ENCODE measurements at regions not wholly inside any gene's neighbourhood (a gene's known extent, or its start where the extent isn't known, plus 50 kb on each side); places are given as distances from the start of the nearest gene placed in this dataset.

DNA sequence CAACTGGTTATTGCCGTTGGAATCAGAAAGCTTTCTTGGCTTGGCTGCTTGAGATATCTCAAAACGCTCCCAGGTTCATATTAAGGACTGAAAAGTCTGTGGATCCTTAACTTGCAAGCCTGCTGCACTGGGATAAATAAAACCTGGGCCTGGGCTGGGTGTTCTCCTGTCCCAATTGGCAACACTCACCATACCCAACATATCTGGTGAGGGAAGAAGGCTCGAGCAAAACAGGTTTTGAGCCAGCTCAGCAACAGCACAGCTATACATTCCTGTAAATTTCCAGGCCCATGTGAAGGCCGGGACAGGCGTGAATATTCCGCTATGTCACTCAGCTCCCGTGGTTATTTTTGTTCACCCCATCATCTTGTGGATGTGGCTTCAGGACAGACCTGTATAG lies 169.0 kb upstream of the BCL6 start:
- ATAC-seq (ENCODE audit: low FRiP score) (no peak), DNase-seq (no peak)
- Histone ChIP-seq H3K36me3 (ENCODE audit: control insufficient read depth in 1 of 2, insufficient read depth in 2 of 2, low read length in 1 of 2) (no peaks in the 10 kb centered on the region), H3K4me3 (ENCODE audit: low read length in 2 of 2) (no peak overlapping the region), H3K9me3 (ENCODE audit: control insufficient read depth, low read length) (no peaks in the 10 kb centered on the region), H3K4me1 (ENCODE audit: control insufficient read depth in 1 of 2, insufficient read depth in 2 of 2, low read length in 2 of 2) (no peaks in the 10 kb centered on the region), H3K27ac (ENCODE audit: low read depth in 1 of 2, low read length in 2 of 2) (no peak overlapping the region), H3K27me3 (ENCODE audit: control insufficient read depth in 1 of 2, insufficient read depth in 2 of 2, low read length in 1 of 2) (no peaks in the 10 kb centered on the region)
- WGBS, 2 donors, result 75 to 81% methylated on average over 7 of the region's 7 CpGs
- intact Hi-C loops (cut with DNase I), result no loop called here

DNA sequence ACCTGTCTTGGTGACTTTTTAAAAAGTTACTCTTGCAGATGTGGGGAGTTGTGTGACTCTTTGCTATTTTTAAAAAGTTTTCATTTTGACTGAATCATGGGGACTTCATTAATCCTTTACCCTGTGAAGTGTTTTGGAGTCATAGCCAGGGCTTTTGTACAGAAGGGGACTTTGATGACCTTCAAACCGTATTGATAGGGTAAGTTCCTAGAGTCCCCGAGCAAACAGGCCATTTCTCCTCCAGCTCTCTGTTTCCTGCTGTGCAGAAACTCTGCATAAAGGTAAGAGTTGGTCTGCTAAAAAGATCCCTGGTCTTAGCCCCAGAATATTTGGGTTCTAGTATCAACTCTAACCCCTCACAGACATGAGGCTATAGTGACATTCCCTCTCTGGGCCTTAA lies 170.8 kb upstream of the BCL6 start:
- H3K27ac ChIP-seq (ENCODE audit: low read depth in 1 of 2, low read length in 2 of 2), result no peak overlapping the region
- H3K9me3 ChIP-seq (ENCODE audit: control insufficient read depth, low read length), result peaks cover 1% of the 10 kb centered on the region
- no peaks in the 10 kb centered on the region for H3K36me3 ChIP-seq (ENCODE audit: control insufficient read depth in 1 of 2, insufficient read depth in 2 of 2, low read length in 1 of 2)
- intact Hi-C loops (cut with DNase I), result no loop called here
- ATAC-seq (ENCODE audit: low FRiP score) (no peak), DNase-seq (no peak)
- H3K4me1 ChIP-seq (ENCODE audit: control insufficient read depth in 1 of 2, insufficient read depth in 2 of 2, low read length in 2 of 2), result no peaks in the 10 kb centered on the region
- 66 to 80% methylated on average over 2 of the region's 2 CpGs for WGBS, 2 donors
- no peaks in the 10 kb centered on the region for H3K27me3 ChIP-seq (ENCODE audit: control insufficient read depth in 1 of 2, insufficient read depth in 2 of 2, low read length in 1 of 2)
- H3K4me3 ChIP-seq (ENCODE audit: low read length in 2 of 2), result no peak overlapping the region

DNA sequence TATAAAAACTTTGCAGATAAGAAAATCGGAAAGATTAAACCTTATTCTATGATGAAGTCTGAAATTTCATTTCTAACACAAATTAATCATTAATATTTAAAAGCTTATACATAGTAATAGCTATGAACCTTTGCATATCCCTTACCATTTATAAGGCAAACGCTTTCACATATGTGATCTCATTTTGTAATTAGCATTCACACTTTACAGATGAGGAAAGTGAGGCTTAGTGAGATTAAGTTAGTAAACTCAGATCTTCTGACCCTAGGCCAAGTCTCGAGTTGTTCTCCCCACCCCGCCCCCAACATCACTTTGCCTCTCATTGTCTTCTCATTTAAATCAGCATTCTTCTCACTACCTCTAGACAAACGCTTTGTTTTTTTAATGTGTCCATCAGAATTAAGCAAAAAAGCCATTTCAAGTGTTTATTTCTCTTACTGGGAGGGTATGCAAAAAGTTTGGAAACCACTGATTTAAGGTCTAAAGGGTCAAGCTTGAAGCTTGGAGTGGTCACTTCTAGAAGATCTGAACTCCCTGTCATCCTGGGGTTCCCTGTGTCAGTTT lies 172.9 kb upstream of the BCL6 start:
- no peaks in the 10 kb centered on the region for H3K36me3 ChIP-seq (ENCODE audit: control insufficient read depth in 1 of 2, insufficient read depth in 2 of 2, low read length in 1 of 2)
- no peaks in the 10 kb centered on the region for H3K4me1 ChIP-seq (ENCODE audit: control insufficient read depth in 1 of 2, insufficient read depth in 2 of 2, low read length in 2 of 2)
- WGBS, 2 donors, result 65 to 67% methylated on average over 5 of the region's 5 CpGs
- H3K9me3 ChIP-seq (ENCODE audit: control insufficient read depth, low read length), result peaks cover 1% of the 10 kb centered on the region
- ATAC-seq (ENCODE audit: low FRiP score), result no peak
- DNase-seq, result no peak
- intact Hi-C loops (cut with DNase I), result no loop called here
- no peaks in the 10 kb centered on the region for H3K27me3 ChIP-seq (ENCODE audit: control insufficient read depth in 1 of 2, insufficient read depth in 2 of 2, low read length in 1 of 2)
- no peak overlapping the region for H3K4me3 ChIP-seq (ENCODE audit: low read length in 2 of 2)
- no peak overlapping the region for H3K27ac ChIP-seq (ENCODE audit: low read depth in 1 of 2, low read length in 2 of 2)

DNA sequence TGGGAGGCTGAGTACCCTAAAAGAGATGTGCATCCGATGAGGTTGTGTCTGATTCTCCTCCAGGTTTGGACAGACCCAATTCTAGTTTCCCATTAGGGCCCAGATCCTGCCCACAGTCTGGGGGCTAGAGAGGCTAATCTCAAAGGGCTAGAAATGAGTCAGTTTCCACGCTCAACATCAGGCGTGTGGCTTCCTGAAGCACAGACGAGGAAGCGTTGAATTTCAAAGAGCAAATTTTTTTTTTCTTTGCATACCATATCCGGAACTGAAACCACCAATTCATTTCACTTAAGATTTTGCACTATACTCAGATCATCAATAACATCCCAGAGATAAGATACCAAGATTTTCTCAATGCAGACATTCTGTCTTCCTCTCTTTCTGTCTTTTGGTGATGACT lies 173.8 kb upstream of the BCL6 start:
- no peak for DNase-seq
- WGBS, 2 donors, result 92 to 95% methylated on average over 6 of the region's 6 CpGs
- Histone ChIP-seq H3K4me3 (ENCODE audit: low read length in 2 of 2) (no peak overlapping the region), H3K9me3 (ENCODE audit: control insufficient read depth, low read length) (peaks cover 1% of the 10 kb centered on the region), H3K27me3 (ENCODE audit: control insufficient read depth in 1 of 2, insufficient read depth in 2 of 2, low read length in 1 of 2) (no peaks in the 10 kb centered on the region), H3K4me1 (ENCODE audit: control insufficient read depth in 1 of 2, insufficient read depth in 2 of 2, low read length in 2 of 2) (no peaks in the 10 kb centered on the region), H3K27ac (ENCODE audit: low read depth in 1 of 2, low read length in 2 of 2) (no peak overlapping the region), H3K36me3 (ENCODE audit: control insufficient read depth in 1 of 2, insufficient read depth in 2 of 2, low read length in 1 of 2) (no peaks in the 10 kb centered on the region)
- intact Hi-C loops (cut with DNase I), result no loop called here
- no peak for ATAC-seq (ENCODE audit: low FRiP score)

DNA sequence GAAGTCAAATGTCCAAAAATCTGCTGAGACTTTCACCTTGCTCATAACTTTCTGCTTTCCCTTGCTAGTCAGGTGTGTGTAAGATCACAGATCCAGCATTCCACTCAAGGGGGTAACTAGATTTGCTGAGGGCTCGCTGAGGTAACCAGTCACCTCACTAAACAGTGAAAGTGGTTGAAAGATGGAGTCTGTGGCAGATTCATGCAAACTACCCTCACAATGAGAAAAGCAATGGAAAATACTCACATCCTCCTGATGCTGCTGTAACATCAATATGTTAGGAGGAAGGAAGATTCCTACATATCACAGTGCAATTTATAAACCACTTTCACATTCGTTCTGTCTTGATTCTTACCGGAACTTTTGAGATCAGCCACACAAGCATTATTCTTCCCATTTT lies 174.3 kb upstream of the BCL6 start:
- Histone ChIP-seq H3K27me3 (ENCODE audit: control insufficient read depth in 1 of 2, insufficient read depth in 2 of 2, low read length in 1 of 2) (no peaks in the 10 kb centered on the region), H3K36me3 (ENCODE audit: control insufficient read depth in 1 of 2, insufficient read depth in 2 of 2, low read length in 1 of 2) (no peaks in the 10 kb centered on the region), H3K9me3 (ENCODE audit: control insufficient read depth, low read length) (peaks cover 1% of the 10 kb centered on the region), H3K27ac (ENCODE audit: low read depth in 1 of 2, low read length in 2 of 2) (no peak overlapping the region), H3K4me1 (ENCODE audit: control insufficient read depth in 1 of 2, insufficient read depth in 2 of 2, low read length in 2 of 2) (no peaks in the 10 kb centered on the region), H3K4me3 (ENCODE audit: low read length in 2 of 2) (no peak overlapping the region)
- ATAC-seq (ENCODE audit: low FRiP score), result no peak
- WGBS, 2 donors, result 94 to 100% methylated on average over 3 of the region's 3 CpGs
- no peak for DNase-seq
- intact Hi-C loops (cut with DNase I), result no loop called here

DNA sequence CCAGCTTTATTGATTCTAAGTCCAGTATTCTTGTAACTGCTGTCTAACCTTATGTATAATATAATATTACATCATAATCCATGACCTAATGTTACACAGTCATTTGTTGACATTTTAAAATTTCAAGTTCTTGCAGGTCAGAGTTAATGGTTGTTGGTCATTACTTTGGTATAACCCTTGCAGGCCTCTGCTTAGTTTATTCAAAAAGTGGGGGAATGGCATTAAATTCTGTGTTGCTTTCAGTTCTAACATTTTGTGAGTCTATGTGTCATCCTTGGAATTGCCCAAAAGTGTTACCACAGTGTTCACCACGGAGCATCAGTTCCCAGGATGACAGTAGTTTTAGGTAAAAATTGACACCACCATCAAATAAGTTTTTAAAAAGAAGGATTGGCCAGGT lies 174.8 kb upstream of the BCL6 start:
- Histone ChIP-seq H3K36me3 (ENCODE audit: control insufficient read depth in 1 of 2, insufficient read depth in 2 of 2, low read length in 1 of 2) (no peaks in the 10 kb centered on the region), H3K9me3 (ENCODE audit: control insufficient read depth, low read length) (peaks cover 1% of the 10 kb centered on the region), H3K27me3 (ENCODE audit: control insufficient read depth in 1 of 2, insufficient read depth in 2 of 2, low read length in 1 of 2) (no peaks in the 10 kb centered on the region), H3K4me1 (ENCODE audit: control insufficient read depth in 1 of 2, insufficient read depth in 2 of 2, low read length in 2 of 2) (no peaks in the 10 kb centered on the region), H3K4me3 (ENCODE audit: low read length in 2 of 2) (no peak overlapping the region), H3K27ac (ENCODE audit: low read depth in 1 of 2, low read length in 2 of 2) (no peak overlapping the region)
- intact Hi-C loops (cut with DNase I), result no loop called here
- DNase-seq, result no peak
- ATAC-seq (ENCODE audit: low FRiP score), result no peak
- WGBS, 2 donors, result 87 to 92% methylated on average over 1 of the region's 1 CpG

DNA sequence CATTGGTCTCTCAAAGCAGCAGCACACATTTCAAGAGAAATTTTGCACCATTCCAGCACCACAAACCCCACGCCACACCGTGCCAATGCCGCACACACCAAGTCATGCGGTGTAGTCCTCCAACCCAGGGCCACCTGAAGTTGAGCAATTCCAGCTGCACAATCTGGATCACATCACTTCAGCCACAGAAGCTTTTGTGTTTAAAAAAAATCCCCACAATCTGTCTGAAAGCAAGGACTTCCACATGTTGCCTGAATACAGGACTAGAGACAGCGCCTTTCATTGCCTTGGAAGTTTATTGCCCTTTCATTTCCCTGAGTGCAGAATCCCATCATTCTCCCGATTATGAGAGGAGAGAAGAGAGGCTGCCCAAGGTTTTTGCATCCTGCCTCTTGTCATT lies 175.6 kb upstream of the BCL6 start:
- Histone ChIP-seq H3K27ac (ENCODE audit: low read depth in 1 of 2, low read length in 2 of 2) (no peak overlapping the region), H3K4me1 (ENCODE audit: control insufficient read depth in 1 of 2, insufficient read depth in 2 of 2, low read length in 2 of 2) (no peaks in the 10 kb centered on the region), H3K36me3 (ENCODE audit: control insufficient read depth in 1 of 2, insufficient read depth in 2 of 2, low read length in 1 of 2) (no peaks in the 10 kb centered on the region), H3K9me3 (ENCODE audit: control insufficient read depth, low read length) (peaks cover 1% of the 10 kb centered on the region), H3K4me3 (ENCODE audit: low read length in 2 of 2) (no peak overlapping the region), H3K27me3 (ENCODE audit: control insufficient read depth in 1 of 2, insufficient read depth in 2 of 2, low read length in 1 of 2) (no peaks in the 10 kb centered on the region)
- ATAC-seq (ENCODE audit: low FRiP score) (no peak), DNase-seq (no peak)
- WGBS, 2 donors, result 79% methylated on average over 6 of the region's 6 CpGs
- intact Hi-C loops (cut with DNase I), result no loop called here

DNA sequence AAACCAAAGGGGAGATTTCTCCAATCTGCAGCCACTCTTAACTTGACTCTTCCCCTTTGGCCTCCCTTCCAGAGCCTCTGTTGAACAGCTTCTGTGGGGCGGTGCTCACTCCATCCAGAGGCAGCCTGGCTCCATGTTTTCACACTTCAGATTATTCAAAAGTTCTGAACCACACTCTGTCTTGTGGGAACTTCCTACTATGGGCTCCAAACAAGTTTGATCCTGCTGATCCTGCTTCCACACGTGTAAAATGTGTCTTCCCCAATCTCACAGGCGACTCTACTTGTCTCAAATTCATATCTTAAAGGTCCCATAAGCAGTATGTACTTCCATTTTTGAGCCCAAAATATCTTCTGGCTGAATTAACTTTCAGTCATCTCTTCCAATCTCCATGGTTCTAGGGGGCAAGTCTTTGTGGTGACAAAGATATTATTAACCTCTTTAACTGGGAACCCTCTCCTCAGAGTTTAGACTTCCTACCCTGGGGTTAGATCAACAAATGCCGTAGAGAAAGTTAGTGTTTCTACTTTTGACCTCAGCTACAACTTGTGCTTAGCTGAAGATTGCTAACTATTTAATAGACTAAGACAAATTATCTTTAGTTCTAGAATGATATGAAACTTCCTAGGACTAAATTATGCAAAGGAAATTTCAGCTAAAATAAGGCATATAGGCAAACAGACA lies 176.3 kb upstream of the BCL6 start:
- Histone ChIP-seq H3K27ac (ENCODE audit: low read depth in 1 of 2, low read length in 2 of 2) (no peak overlapping the region), H3K36me3 (ENCODE audit: control insufficient read depth in 1 of 2, insufficient read depth in 2 of 2, low read length in 1 of 2) (no peaks in the 10 kb centered on the region), H3K27me3 (ENCODE audit: control insufficient read depth in 1 of 2, insufficient read depth in 2 of 2, low read length in 1 of 2) (no peaks in the 10 kb centered on the region), H3K9me3 (ENCODE audit: control insufficient read depth, low read length) (peaks cover 1% of the 10 kb centered on the region), H3K4me1 (ENCODE audit: control insufficient read depth in 1 of 2, insufficient read depth in 2 of 2, low read length in 2 of 2) (no peaks in the 10 kb centered on the region), H3K4me3 (ENCODE audit: low read length in 2 of 2) (no peak overlapping the region)
- intact Hi-C loops (cut with DNase I), result no loop called here
- no peak for DNase-seq
- 60 to 66% methylated on average over 4 of the region's 4 CpGs for WGBS, 2 donors
- ATAC-seq (ENCODE audit: low FRiP score), result no peak

DNA sequence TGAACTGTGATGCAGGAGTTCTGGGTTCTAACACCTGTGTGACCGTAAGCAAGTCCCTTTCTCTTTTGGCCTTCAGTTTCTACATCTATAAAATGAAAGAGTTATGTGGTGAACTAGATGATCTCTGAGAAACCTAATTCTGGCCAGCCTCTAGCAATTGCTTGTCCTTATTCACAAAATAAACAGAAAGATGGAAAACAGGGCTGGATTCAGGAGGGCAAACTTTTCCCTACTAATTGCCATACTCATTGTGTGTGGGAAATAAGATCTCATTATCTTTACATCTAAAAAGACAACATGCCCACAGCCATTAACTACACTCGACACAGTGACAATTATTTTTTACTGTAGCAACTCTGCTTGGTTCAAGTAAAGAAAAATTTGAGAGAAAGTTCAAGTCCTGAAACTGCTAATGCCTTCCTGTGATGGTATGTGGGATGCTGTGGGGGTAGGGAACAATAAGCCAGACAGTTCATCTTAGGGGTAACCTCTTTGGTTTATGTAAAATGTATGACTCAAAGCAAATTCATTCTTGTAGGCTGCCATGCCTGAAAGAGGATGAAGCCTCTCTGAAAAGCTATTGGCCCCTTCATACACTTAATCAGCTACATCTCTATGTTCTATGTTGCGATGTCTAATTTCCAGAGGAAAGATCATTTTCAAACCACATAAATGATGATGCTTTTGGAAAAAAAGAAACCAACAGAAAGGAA lies 177.6 kb upstream of the BCL6 start:
- H3K4me1 ChIP-seq (ENCODE audit: control insufficient read depth in 1 of 2, insufficient read depth in 2 of 2, low read length in 2 of 2), result no peaks in the 10 kb centered on the region
- intact Hi-C loops (cut with DNase I), result no loop called here

More for the DNA sequence above, 177.6 kb upstream of the BCL6 start:
- H3K9me3 ChIP-seq (ENCODE audit: control insufficient read depth, low read length), result peaks cover 3% of the 10 kb centered on the region
- WGBS, 2 donors, result 97 to 98% methylated on average over 3 of the region's 3 CpGs
- H3K4me3 ChIP-seq (ENCODE audit: low read length in 2 of 2), result no peak overlapping the region
- H3K27ac ChIP-seq (ENCODE audit: low read depth in 1 of 2, low read length in 2 of 2), result no peak overlapping the region
- H3K36me3 ChIP-seq (ENCODE audit: control insufficient read depth in 1 of 2, insufficient read depth in 2 of 2, low read length in 1 of 2), result no peaks in the 10 kb centered on the region
- no peak for ATAC-seq (ENCODE audit: low FRiP score)
- no peak for DNase-seq
- H3K27me3 ChIP-seq (ENCODE audit: control insufficient read depth in 1 of 2, insufficient read depth in 2 of 2, low read length in 1 of 2), result no peaks in the 10 kb centered on the region

All from aorta (tissue), 5 donors.